ENCODE measurements at regions not wholly inside any gene's neighbourhood (a gene's known extent, or its start where the extent isn't known, plus 50 kb on each side); places are given as distances from the start of the nearest gene placed in this dataset.
A peak's percentile ranks its signal among the peaks of the same experiment; 100 is the strongest.

DNA sequence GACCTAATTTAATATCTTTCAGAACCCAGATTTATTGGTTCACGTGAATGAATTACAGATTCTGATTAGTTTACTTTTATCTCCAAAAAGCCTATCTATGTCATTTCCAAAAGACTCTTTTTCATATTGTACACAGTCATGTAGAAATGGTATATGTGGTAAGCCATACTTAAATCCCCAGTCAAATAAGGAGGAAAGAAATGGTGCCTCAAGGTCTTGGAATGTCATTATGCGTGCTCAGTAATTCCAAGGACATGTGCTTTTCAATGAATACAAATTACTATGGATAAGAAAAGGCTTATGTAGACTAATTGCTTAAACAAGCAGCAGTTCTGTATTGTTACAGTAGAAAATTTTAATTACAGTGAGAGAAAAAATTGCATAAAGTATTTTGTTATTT, 64.1 kb upstream of the TYRP1 start:
- DNase-seq (ENCODE audit: low read depth in 2 of 2): no peak

DNA sequence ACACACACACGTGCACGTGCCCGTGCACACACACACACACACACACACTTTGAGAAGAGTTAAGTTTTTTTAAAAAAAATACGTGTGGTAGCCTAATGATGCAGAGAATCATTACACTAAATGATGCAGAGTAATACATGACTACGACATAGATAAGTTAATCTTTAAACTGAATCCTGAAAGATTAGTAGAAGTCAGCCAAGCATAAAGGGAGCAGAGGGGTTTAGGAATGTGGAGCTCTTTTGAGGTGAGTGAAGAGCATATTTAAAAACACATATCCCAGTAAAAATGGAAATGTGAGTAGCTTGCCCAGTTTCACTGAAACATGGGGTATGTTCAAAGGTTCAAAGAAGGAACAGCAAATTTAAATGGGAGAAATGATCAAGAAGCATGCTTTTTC, 61.3 kb upstream of the TYRP1 start:
- no peak for DNase-seq (ENCODE audit: low read depth in 2 of 2)

GRCh38 chr9:12633016-12633765, 60.0 kb upstream of the TYRP1 start:
- DNase-seq (ENCODE audit: low read depth in 2 of 2): no peak

DNA sequence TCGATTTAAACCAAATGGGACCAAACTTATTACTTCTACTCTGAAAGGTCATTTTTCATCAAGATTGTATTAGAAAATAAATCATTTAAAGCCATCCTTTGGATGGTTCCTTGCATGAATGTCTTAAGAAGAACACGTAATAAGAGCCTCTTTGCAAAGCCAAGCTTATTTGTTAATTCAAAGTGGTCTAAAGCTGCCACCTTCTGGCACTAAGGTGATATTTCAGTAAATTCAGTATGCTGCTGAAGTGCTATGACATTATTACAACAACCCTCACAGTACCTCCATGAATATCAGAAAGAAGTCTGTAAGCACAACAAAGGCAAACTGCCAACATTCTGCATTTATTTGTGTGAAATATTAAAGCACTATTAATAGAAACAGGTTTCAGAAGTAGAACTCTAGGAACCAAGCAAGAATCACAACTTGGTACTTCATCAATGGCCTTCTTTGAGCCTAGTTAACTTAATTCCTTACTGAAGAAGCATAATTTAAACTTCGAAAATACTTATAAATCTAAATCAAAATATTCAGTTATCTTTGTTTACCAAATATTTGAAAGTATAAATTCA, 53.1 kb upstream of the TYRP1 start:
- peak; percentile 40 to 66 for DNase-seq (ENCODE audit: low read depth in 2 of 2)

GRCh38 chr9:12640866-12641636, 52.1 kb upstream of the TYRP1 start:
- DNase-seq (ENCODE audit: low read depth in 2 of 2): no peak
